GM21381 (cell line): ENCODE measurements at regions not wholly inside any gene's neighbourhood (a gene's known extent, or its start where the extent isn't known, plus 50 kb on each side); places are given as distances from the start of the nearest gene placed in this dataset.
A peak's percentile ranks its signal among the peaks of the same experiment; 100 is the strongest.

Experiments used
- ATAC-seq: cut with Tn5 transposase; IDR thresholded peaks from one replicate; pipeline ENCODE4 v1.9.1; 2021; ENCODE audit warnings: mild to moderate bottlenecking, moderate library complexity; ENCODE audit not compliant: unreplicated experiment

- no peak for ATAC-seq
Measured at GRCh38 chr9:69955536-69956355, 87.9 kb upstream of the MAMDC2 start.

DNA sequence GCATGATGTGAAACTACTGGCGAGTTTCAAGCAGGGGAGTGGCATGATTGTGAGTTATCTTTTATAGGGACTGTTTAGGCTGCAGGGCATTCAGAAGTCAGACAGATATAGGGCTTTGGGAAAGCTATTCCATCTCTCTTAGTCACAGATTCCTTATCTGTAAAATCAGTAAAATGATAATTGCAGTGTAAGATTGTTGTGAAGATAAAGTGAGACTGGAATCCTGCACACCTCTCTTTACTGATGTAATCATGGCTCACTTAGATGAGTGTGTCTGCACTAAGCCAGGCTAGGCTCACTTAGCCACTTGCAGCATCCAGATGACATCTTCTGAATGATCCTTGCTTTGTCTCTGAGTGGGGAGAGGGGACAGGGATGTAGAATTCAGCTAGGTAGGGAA lies 81.8 kb upstream of the MAMDC2 start:
- no peak for ATAC-seq

DNA sequence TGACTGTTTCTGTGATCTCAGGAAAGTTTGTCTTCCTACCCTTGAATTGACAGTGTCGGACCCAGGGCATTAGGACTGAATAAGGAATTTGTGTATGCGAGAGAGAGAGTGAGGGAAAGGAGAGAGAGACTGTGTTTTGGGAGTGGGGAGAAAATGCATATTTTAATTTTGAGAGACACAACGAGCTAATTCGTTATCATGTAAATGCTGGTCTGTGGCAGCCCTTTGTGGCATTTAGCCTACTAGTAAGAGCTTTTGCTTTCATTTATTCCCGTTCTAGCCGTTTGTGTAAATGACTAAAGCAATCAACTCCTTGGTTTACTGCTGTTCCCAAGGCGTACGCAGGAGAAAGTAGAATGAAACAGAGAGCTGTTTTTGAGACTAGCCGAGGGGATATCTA lies 79.8 kb upstream of the MAMDC2 start:
- ATAC-seq: no peak

DNA sequence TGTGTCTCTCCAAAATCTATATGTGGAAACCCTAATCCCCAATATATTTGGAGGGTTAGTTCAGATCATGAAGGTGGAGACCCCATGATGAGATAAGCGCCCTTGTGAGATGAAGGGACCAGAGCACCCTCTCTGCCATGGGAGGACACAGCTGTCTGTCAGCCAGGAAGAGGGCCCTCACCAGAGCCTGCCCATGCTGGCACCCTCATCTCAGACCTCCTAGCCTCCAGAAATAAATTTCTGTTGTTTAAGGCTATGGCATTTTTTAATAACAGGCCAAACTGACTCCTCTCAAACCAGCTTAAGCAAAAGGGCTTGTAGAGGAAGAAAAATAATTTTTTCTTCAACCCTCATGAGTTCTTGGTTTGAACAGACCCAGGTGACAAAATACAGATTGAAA lies 79.2 kb upstream of the MAMDC2 start:
- no peak for ATAC-seq

DNA sequence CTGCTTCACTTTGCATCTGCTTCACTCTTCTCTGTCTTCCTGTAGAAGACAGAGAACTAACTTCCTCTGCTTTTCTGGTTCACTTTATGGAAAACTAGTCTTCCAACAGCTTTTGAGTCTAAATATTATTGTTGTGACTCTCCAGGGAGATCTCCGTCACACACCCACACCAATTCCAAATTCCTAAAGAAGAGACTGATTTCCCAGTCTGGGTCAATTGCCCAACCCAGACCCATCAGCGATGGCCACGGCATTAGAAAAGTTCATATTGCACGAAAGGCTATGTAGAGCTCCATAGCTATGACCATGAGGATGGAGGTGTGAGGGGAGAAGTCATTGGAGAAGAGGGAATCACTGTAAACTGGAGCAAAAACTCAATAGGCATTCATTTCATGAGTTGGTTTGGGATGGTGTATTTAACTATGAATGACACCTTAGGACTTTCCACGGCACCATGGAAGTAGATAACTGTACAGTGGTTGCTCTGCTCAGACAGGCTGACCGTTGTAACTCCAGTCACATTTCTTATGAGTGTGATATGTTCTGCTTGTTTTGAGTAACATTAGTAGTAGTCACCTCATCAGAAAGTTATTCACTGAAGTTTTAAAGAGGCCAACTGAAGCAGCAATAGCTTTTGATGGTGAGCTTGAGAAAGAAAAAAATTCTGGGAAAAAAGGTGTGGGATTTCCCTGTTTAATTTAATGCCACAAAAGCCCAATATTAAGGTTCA lies 78.1 kb upstream of the MAMDC2 start:
- no peak for ATAC-seq

- ATAC-seq: no peak
Measured at GRCh38 chr9:69967344-69967743, 76.3 kb upstream of the MAMDC2 start.

- no peak for ATAC-seq
Measured at GRCh38 chr9:69970001-69970533, 73.6 kb upstream of the MAMDC2 start.

DNA sequence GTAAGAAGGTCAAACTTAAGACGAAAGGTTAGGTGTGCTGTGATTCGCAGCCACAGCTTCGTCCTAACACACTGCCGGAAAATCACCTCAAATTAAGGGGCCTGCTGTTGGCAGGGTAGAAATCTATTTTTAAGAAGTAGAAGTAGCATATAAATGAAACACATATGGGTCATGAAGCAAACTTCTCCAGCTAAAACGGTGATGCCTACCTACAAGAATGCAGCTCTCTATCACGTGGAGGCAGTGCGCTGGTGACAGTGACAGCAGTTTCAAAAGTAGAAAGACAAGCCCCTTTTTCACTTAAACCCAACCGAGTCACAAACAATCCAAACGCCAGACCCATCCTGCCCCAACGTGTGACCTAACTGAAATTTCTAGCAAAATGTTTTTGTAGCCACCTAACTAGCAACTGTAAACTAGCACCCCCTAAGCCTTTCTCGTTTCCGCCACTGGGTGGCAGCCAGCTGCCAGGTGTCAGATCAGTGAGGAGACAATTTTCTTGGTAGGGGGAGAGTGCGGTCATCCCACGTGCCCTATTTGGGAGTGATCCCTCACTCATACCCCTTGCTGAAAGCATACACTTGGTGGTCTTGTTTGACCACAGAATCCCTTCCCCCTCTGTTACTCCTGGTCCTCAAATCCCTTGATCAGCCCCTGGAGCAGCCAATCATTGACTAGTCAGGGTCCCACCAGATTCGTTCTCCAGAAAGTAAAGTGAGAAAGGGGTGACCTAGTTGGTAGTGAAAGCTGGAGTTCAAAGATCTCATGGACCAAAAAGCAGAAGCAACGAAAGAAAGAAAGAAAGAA lies 71.8 kb upstream of the MAMDC2 start:
- peak; percentile 75 for ATAC-seq

GRCh38 chr9:69975681-69976080 lies 68.0 kb upstream of the MAMDC2 start:
- no peak for ATAC-seq

DNA sequence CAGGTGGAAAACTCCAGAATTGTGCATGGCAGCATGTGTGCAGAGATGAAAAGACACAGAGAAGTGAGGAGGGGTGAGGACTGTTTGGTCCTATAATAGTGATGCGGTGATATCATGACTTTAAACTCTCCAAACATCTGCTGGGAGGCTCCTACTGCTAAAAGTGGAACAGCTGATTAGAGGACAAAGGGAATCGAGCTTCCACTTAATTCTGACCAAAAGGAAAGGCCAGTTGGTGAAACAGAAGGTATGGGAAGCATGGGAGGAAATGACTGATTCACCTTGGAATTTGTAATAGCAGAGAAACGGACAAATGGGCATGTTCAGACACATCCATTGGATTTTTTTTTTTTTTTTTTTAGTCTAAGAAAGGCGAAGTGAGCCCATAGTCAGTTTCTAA lies 67.5 kb upstream of the MAMDC2 start:
- ATAC-seq: no peak

DNA sequence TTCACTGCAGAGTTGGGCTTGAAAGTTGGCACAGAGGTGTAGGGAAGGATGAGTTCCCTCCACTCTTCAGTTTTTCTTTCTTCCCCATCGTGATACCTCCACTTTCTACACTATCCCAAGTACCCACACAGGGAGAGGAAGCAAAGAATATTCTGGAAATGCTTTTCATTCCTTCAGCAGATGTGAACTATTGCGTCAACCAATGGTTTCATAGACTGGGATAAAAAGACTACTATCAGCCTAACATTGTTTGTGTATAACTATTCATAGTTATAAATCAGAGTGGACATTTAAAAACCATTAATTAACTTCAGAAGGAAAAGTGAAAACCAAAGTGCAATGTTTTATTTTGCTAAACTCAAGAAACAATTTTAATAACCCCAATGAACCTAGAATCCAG lies 63.6 kb upstream of the MAMDC2 start:
- ATAC-seq: no peak

GRCh38 chr9:69980591-69980990 lies 63.1 kb upstream of the MAMDC2 start:
- ATAC-seq: no peak

GRCh38 chr9:69981686-69982445 lies 61.8 kb upstream of the MAMDC2 start:
- no peak for ATAC-seq

GRCh38 chr9:69984831-69985230 lies 58.8 kb upstream of the MAMDC2 start:
- ATAC-seq: no peak

- ATAC-seq: no peak
Measured at GRCh38 chr9:69985971-69986370, 57.7 kb upstream of the MAMDC2 start.

DNA sequence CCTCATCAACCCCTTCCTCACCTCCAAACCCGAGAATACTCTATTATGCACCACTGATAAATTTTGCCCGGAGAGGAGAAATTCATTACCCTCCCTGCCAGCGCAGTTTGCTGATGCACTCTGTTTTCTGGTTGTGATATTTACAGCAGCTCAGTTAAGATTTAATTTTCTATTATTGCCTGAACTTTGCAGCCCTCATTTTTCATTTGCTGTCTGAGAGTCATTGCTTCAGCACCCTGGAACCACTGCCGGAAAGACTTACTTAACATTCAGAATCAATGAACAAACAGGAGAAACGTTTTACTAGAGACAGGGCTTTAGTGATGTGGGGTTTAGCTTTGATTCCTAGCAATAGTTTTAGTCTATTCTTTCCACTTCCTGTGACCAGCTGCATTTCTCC lies 56.7 kb upstream of the MAMDC2 start:
- ATAC-seq: no peak

DNA sequence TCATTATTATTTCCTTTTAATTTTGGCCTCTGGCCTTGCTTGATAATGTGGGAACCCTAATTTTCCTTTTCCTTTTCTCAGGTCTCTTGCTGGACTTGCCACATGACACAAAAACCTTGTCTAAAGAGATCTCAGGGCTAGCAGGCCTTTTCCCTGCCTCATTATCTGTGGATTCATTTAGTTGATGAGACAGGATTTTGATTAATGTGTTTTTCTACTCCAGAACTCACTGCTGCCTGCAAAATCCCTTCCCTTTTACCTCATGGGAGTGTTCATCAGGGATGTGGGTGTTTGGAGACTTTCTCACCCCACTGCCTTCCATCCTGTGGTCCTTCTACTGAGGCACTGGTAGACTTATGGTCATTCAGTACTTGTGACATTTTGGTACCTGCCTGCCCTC lies 56.2 kb upstream of the MAMDC2 start:
- ATAC-seq: no peak

DNA sequence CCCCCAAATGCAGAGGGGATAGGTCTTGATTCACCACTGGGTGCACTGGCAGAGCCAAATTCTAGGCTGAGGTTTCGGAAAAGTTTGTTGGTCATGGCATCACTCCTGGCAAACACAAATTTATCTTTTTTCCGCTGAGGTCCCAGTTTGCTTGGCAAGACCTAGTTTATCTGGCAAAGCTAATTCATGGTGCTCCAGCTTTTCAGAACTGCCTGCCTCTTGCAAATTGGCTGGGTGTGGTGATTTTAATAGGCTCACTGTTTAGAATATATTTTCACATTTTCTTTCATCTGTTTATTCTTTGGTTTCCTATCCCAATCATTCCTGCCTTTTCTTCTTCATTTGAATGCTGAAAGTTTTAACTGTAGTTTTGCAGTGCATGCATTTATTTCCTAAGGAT lies 50.5 kb upstream of the MAMDC2 start:
- ATAC-seq: no peak
